ENCODE measurements at regions not wholly inside any gene's neighbourhood (a gene's known extent, or its start where the extent isn't known, plus 50 kb on each side); places are given as distances from the start of the nearest gene placed in this dataset.
A peak's percentile ranks its signal among the peaks of the same experiment; 100 is the strongest.

GRCh38 chr11:106246495-106246894, 169.0 kb downstream of the AASDHPPT start:
- Histone ChIP-seq H3K36me3 (ENCODE audit: insufficient read depth, low read depth, low read length) (no peaks in the 10 kb centered on the region), H3K4me1 (ENCODE audit: insufficient read depth, low read length) (peaks cover 15% of the 10 kb centered on the region; the same call in 1 of the 2 replicates), H3K27ac (ENCODE audit: low read length) (no peak overlapping the region), H3K9me3 (ENCODE audit: insufficient read depth, low read depth, low read length) (peaks cover 22% of the 10 kb centered on the region), H3K9ac (ENCODE audit: low read depth, low read length) (no peak overlapping the region), H3K27me3 (ENCODE audit: insufficient read depth, low read length) (no peaks in the 10 kb centered on the region), H3K4me3 (ENCODE audit: low read length) (no peak overlapping the region)

DNA sequence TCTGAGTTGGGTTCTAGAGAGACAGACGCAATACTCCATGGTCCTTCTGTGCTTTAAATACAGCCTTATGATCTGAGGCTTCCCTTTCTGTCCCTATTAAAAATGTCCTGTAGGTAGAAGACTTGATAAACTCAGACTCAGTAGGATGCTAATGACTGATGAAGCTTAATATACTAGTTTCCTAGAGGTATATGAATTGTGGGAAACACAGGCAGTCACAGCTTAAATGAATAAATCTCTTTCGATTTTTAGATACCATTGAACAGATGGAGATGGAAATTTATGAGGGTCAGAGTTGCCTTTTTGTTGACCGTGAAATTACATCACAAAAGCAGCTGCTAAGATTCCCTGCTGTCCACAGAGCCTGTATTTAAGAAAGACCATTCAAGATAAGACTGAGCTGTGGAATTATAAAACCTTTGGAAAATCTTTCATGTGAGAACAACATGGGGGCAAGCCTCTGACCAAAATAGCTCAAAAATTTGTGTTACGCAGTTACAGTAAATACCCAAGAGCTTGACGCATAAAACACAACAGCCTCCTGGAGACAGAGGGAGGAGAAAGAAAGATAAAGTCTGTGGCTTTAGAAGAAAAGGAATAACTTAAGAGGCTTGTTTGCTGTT, 172.3 kb downstream of the AASDHPPT start:
- peaks cover 22% of the 10 kb centered on the region for H3K9me3 ChIP-seq (ENCODE audit: insufficient read depth, low read depth, low read length)
- H3K27ac ChIP-seq (ENCODE audit: low read length), result peak overlapping the region; percentile 46
- H3K27me3 ChIP-seq (ENCODE audit: insufficient read depth, low read length), result no peaks in the 10 kb centered on the region
- no peaks in the 10 kb centered on the region for H3K36me3 ChIP-seq (ENCODE audit: insufficient read depth, low read depth, low read length)
- H3K9ac ChIP-seq (ENCODE audit: low read depth, low read length), result no peak overlapping the region
- peak overlapping the region; percentile 10; the same call in 1 of the 2 replicates for H3K4me3 ChIP-seq (ENCODE audit: low read length)
- peaks cover 15% of the 10 kb centered on the region; the same call in 1 of the 2 replicates for H3K4me1 ChIP-seq (ENCODE audit: insufficient read depth, low read length)

- Histone ChIP-seq H3K36me3 (ENCODE audit: insufficient read depth, low read depth, low read length) (no peaks in the 10 kb centered on the region), H3K27ac (ENCODE audit: low read length) (no peak overlapping the region), H3K4me3 (ENCODE audit: low read length) (no peak overlapping the region), H3K9me3 (ENCODE audit: insufficient read depth, low read depth, low read length) (no peaks in the 10 kb centered on the region; the same call in 1 of the 2 replicates), H3K27me3 (ENCODE audit: insufficient read depth, low read length) (no peaks in the 10 kb centered on the region), H3K9ac (ENCODE audit: low read depth, low read length) (no peak overlapping the region), H3K4me1 (ENCODE audit: insufficient read depth, low read length) (no peaks in the 10 kb centered on the region)
These were observed 185.4 kb downstream of the AASDHPPT start for GRCh38 chr11:106262852-106263251.

- Histone ChIP-seq H3K4me3 (ENCODE audit: low read length) (no peak overlapping the region), H3K27ac (ENCODE audit: low read length) (no peak overlapping the region), H3K27me3 (ENCODE audit: insufficient read depth, low read length) (no peaks in the 10 kb centered on the region), H3K9ac (ENCODE audit: low read depth, low read length) (no peak overlapping the region), H3K36me3 (ENCODE audit: insufficient read depth, low read depth, low read length) (no peaks in the 10 kb centered on the region), H3K4me1 (ENCODE audit: insufficient read depth, low read length) (no peaks in the 10 kb centered on the region), H3K9me3 (ENCODE audit: insufficient read depth, low read depth, low read length) (no peaks in the 10 kb centered on the region; the same call in 1 of the 2 replicates)
These were observed 186.1 kb downstream of the AASDHPPT start for GRCh38 chr11:106263527-106263926.

GRCh38 chr11:106271086-106271485, 193.6 kb downstream of the AASDHPPT start:
- H3K4me3 ChIP-seq (ENCODE audit: low read length), result no peak overlapping the region
- H3K9me3 ChIP-seq (ENCODE audit: insufficient read depth, low read depth, low read length), result no peaks in the 10 kb centered on the region; the same call in 1 of the 2 replicates
- no peak overlapping the region for H3K27ac ChIP-seq (ENCODE audit: low read length)
- H3K9ac ChIP-seq (ENCODE audit: low read depth, low read length), result no peak overlapping the region
- H3K36me3 ChIP-seq (ENCODE audit: insufficient read depth, low read depth, low read length), result no peaks in the 10 kb centered on the region
- H3K4me1 ChIP-seq (ENCODE audit: insufficient read depth, low read length), result peaks cover 1% of the 10 kb centered on the region; the same call in 1 of the 2 replicates
- no peaks in the 10 kb centered on the region for H3K27me3 ChIP-seq (ENCODE audit: insufficient read depth, low read length)

GRCh38 chr11:106271686-106272085, 194.2 kb downstream of the AASDHPPT start:
- Histone ChIP-seq H3K4me3 (ENCODE audit: low read length) (no peak overlapping the region), H3K36me3 (ENCODE audit: insufficient read depth, low read depth, low read length) (no peaks in the 10 kb centered on the region), H3K9ac (ENCODE audit: low read depth, low read length) (no peak overlapping the region), H3K9me3 (ENCODE audit: insufficient read depth, low read depth, low read length) (no peaks in the 10 kb centered on the region; the same call in 1 of the 2 replicates), H3K27ac (ENCODE audit: low read length) (no peak overlapping the region), H3K27me3 (ENCODE audit: insufficient read depth, low read length) (no peaks in the 10 kb centered on the region), H3K4me1 (ENCODE audit: insufficient read depth, low read length) (peaks cover 7% of the 10 kb centered on the region; the same call in 1 of the 2 replicates)

- H3K9me3 ChIP-seq (ENCODE audit: insufficient read depth, low read depth, low read length), result no peaks in the 10 kb centered on the region
- H3K27me3 ChIP-seq (ENCODE audit: insufficient read depth, low read length), result no peaks in the 10 kb centered on the region
- H3K4me3 ChIP-seq (ENCODE audit: low read length), result no peak overlapping the region
- no peak overlapping the region for H3K9ac ChIP-seq (ENCODE audit: low read depth, low read length)
- H3K36me3 ChIP-seq (ENCODE audit: insufficient read depth, low read depth, low read length), result no peaks in the 10 kb centered on the region
- H3K4me1 ChIP-seq (ENCODE audit: insufficient read depth, low read length), result peaks cover 14% of the 10 kb centered on the region; the same call in 1 of the 2 replicates
- H3K27ac ChIP-seq (ENCODE audit: low read length), result no peak overlapping the region
These were observed 197.7 kb downstream of the AASDHPPT start for GRCh38 chr11:106275151-106275550.

DNA sequence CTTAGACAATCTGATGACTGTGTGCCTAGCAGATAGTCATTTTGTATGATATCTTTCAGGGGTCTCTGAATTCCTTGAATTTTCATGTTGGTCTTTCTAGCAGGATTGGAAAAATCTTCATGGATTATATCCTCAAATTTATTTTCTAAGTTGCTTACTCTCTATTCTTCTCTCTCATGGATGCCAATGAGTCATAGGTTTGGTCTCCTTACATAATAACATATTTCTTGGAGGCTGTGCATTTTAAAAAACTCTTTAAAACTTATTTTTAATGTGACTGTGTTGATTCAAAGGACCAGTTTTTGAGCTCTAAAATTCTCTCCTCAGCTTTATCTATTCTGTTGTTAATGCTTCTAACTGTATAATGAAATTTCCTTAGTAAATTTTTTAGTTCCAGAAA, 198.7 kb downstream of the AASDHPPT start:
- H3K9me3 ChIP-seq (ENCODE audit: insufficient read depth, low read depth, low read length), result no peaks in the 10 kb centered on the region
- H3K27me3 ChIP-seq (ENCODE audit: insufficient read depth, low read length), result no peaks in the 10 kb centered on the region
- no peak overlapping the region for H3K27ac ChIP-seq (ENCODE audit: low read length)
- H3K4me1 ChIP-seq (ENCODE audit: insufficient read depth, low read length), result peaks cover 15% of the 10 kb centered on the region; the same call in 1 of the 2 replicates
- H3K4me3 ChIP-seq (ENCODE audit: low read length), result no peak overlapping the region
- H3K36me3 ChIP-seq (ENCODE audit: insufficient read depth, low read depth, low read length), result no peaks in the 10 kb centered on the region
- no peak overlapping the region for H3K9ac ChIP-seq (ENCODE audit: low read depth, low read length)

DNA sequence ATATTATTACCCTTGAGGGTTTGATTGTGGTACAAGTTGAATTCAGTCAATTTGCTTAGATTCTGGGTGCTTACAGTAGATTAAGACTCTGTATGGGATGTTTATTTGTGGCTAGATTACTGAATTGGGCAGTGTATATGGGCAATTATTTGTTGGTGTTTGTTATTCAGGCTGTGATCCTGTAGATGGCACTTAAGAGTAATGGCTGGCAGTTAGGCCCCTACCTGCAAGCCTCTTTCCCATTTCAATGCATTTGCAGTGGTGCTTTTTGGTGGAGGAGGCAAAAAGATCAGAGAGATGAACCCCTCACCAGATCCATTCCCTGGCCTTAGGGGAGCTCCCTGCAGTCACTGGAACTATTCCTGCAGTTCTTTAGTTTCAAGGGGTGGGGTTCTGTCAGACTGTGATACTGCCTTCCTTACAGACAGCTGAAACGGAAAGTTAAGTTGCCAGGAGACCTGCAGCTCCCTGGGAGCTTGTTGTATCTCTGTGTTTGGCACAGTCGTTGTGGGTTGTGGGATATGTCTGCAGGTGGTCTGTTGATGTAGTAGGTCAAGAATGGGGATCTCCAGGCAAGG, 199.5 kb downstream of the AASDHPPT start:
- H3K4me1 ChIP-seq (ENCODE audit: insufficient read depth, low read length), result peaks cover 15% of the 10 kb centered on the region; the same call in 1 of the 2 replicates
- H3K36me3 ChIP-seq (ENCODE audit: insufficient read depth, low read depth, low read length), result no peaks in the 10 kb centered on the region
- H3K27me3 ChIP-seq (ENCODE audit: insufficient read depth, low read length), result no peaks in the 10 kb centered on the region
- no peak overlapping the region for H3K9ac ChIP-seq (ENCODE audit: low read depth, low read length)
- H3K27ac ChIP-seq (ENCODE audit: low read length), result no peak overlapping the region
- no peak overlapping the region for H3K4me3 ChIP-seq (ENCODE audit: low read length)
- H3K9me3 ChIP-seq (ENCODE audit: insufficient read depth, low read depth, low read length), result no peaks in the 10 kb centered on the region

- no peaks in the 10 kb centered on the region for H3K36me3 ChIP-seq (ENCODE audit: insufficient read depth, low read depth, low read length)
- no peak overlapping the region for H3K4me3 ChIP-seq (ENCODE audit: low read length)
- H3K27me3 ChIP-seq (ENCODE audit: insufficient read depth, low read length), result no peaks in the 10 kb centered on the region
- H3K9me3 ChIP-seq (ENCODE audit: insufficient read depth, low read depth, low read length), result no peaks in the 10 kb centered on the region
- no peak overlapping the region for H3K27ac ChIP-seq (ENCODE audit: low read length)
- no peak overlapping the region for H3K9ac ChIP-seq (ENCODE audit: low read depth, low read length)
- peaks cover 15% of the 10 kb centered on the region; the same call in 1 of the 2 replicates for H3K4me1 ChIP-seq (ENCODE audit: insufficient read depth, low read length)
These were observed 200.0 kb downstream of the AASDHPPT start for GRCh38 chr11:106277484-106277883.

DNA sequence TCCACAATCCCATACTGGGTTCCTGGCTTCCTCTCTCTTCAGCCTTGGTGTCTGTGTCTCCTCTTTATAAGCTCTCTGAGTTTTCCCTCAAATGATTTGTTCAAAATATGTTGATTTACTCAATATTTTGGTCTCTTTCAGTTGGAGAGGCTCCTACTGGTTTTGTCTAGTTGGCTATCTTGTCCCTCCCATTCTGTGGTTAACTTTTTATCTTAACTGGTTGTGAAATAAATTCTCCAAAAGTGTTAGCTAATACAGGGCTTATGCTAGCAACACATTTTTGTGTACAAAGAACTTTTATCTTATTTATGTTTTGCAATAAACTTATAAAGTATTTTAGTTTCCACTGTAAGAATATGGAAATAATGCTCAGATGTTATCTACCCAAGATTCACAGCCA, 200.9 kb downstream of the AASDHPPT start:
- Histone ChIP-seq H3K36me3 (ENCODE audit: insufficient read depth, low read depth, low read length) (no peaks in the 10 kb centered on the region), H3K4me3 (ENCODE audit: low read length) (no peak overlapping the region), H3K4me1 (ENCODE audit: insufficient read depth, low read length) (peaks cover 15% of the 10 kb centered on the region; the same call in 1 of the 2 replicates), H3K9me3 (ENCODE audit: insufficient read depth, low read depth, low read length) (no peaks in the 10 kb centered on the region), H3K9ac (ENCODE audit: low read depth, low read length) (no peak overlapping the region), H3K27ac (ENCODE audit: low read length) (no peak overlapping the region), H3K27me3 (ENCODE audit: insufficient read depth, low read length) (no peaks in the 10 kb centered on the region)

DNA sequence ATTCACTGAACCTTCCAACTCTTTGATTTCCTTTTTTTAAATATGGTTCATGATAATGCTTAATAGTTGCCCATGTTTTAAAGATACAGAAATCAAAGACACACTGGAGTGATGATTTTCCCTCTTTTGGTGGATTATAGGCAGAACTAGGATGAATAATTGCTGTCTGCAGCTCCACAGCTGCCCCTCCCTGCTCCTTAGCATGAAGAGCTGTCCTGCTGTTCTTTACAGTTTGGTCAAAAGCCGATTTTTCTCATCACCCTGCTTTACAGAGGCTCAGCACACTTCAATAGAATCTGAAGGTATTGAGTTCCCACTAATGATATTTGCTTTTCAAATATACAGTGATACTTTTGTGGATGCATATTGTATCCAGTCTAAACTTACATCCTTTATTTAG, 202.6 kb downstream of the AASDHPPT start:
- H3K9ac ChIP-seq (ENCODE audit: low read depth, low read length), result no peak overlapping the region
- no peaks in the 10 kb centered on the region for H3K27me3 ChIP-seq (ENCODE audit: insufficient read depth, low read length)
- H3K27ac ChIP-seq (ENCODE audit: low read length), result no peak overlapping the region
- no peaks in the 10 kb centered on the region for H3K36me3 ChIP-seq (ENCODE audit: insufficient read depth, low read depth, low read length)
- peaks cover 15% of the 10 kb centered on the region; the same call in 1 of the 2 replicates for H3K4me1 ChIP-seq (ENCODE audit: insufficient read depth, low read length)
- H3K9me3 ChIP-seq (ENCODE audit: insufficient read depth, low read depth, low read length), result no peaks in the 10 kb centered on the region
- H3K4me3 ChIP-seq (ENCODE audit: low read length), result no peak overlapping the region

Data from iPS-20b (cell line).